ENCODE measurements at regions not wholly inside any gene's neighbourhood (a gene's known extent, or its start where the extent isn't known, plus 50 kb on each side); places are given as distances from the start of the nearest gene placed in this dataset.

GRCh38 chr9:82367016-82367415, 378.4 kb downstream of the SPATA31D1 start:
- no peak for DNase-seq (ENCODE audit: low read depth in 4 of 4, low spot score in 3 of 4)

- DNase-seq (ENCODE audit: low read depth in 4 of 4, low spot score in 3 of 4), result no peak
Observed at GRCh38 chr9:82367929-82368328, 379.4 kb downstream of the SPATA31D1 start.

GRCh38 chr9:82369251-82369945, 380.8 kb downstream of the SPATA31D1 start:
- no peak for DNase-seq (ENCODE audit: low read depth in 4 of 4, low spot score in 3 of 4)

GRCh38 chr9:82375041-82375440, 386.5 kb downstream of the SPATA31D1 start:
- DNase-seq (ENCODE audit: low read depth in 4 of 4, low spot score in 3 of 4), result no peak

- no peak for DNase-seq (ENCODE audit: low read depth in 4 of 4, low spot score in 3 of 4)
Observed at GRCh38 chr9:82376677-82377232, 388.2 kb downstream of the SPATA31D1 start.

GRCh38 chr9:82382887-82383616, 394.5 kb downstream of the SPATA31D1 start:
- DNase-seq (ENCODE audit: low read depth in 4 of 4, low spot score in 3 of 4), result no peak

GRCh38 chr9:82385633-82386032, 397.1 kb downstream of the SPATA31D1 start:
- DNase-seq (ENCODE audit: low read depth in 4 of 4, low spot score in 3 of 4), result no peak

- no peak for DNase-seq (ENCODE audit: low read depth in 4 of 4, low spot score in 3 of 4)
Observed at GRCh38 chr9:82397534-82397933, 409.0 kb downstream of the SPATA31D1 start.

GRCh38 chr9:82404196-82404870, 415.8 kb downstream of the SPATA31D1 start:
- DNase-seq (ENCODE audit: low read depth in 4 of 4, low spot score in 3 of 4), result peak in 1 of 4 donors; percentile 28

- peak in 1 of 4 donors; percentile 33 for DNase-seq (ENCODE audit: low read depth in 4 of 4, low spot score in 3 of 4)
Observed at GRCh38 chr9:82404881-82405280, 416.3 kb downstream of the SPATA31D1 start.

GRCh38 chr9:82406456-82407085, 418.0 kb downstream of the SPATA31D1 start:
- no peak for DNase-seq (ENCODE audit: low read depth in 4 of 4, low spot score in 3 of 4)

- no peak for DNase-seq (ENCODE audit: low read depth in 4 of 4, low spot score in 3 of 4)
Observed at GRCh38 chr9:82410306-82410705, 421.7 kb downstream of the SPATA31D1 start.

GRCh38 chr9:82410866-82411265, 422.3 kb downstream of the SPATA31D1 start:
- no peak for DNase-seq (ENCODE audit: low read depth in 4 of 4, low spot score in 3 of 4)

- DNase-seq (ENCODE audit: low read depth in 4 of 4, low spot score in 3 of 4), result no peak
Observed at GRCh38 chr9:82412586-82413305, 424.2 kb downstream of the SPATA31D1 start.

GRCh38 chr9:82417501-82417900, 428.9 kb downstream of the SPATA31D1 start:
- no peak for DNase-seq (ENCODE audit: low read depth in 4 of 4, low spot score in 3 of 4)

- DNase-seq (ENCODE audit: low read depth in 4 of 4, low spot score in 3 of 4), result no peak
Observed at GRCh38 chr9:82418334-82418733, 429.8 kb downstream of the SPATA31D1 start.

GRCh38 chr9:82419696-82420486, 431.3 kb downstream of the SPATA31D1 start:
- DNase-seq (ENCODE audit: low read depth in 4 of 4, low spot score in 3 of 4), result no peak

- no peak for DNase-seq (ENCODE audit: low read depth in 4 of 4, low spot score in 3 of 4)
Observed at GRCh38 chr9:82421498-82421897, 432.9 kb downstream of the SPATA31D1 start.

GRCh38 chr9:82423700-82424099, 435.1 kb downstream of the SPATA31D1 start:
- DNase-seq (ENCODE audit: low read depth in 4 of 4, low spot score in 3 of 4), result no peak

All from right renal pelvis (tissue), 4 donors.